IMR-90 (cell line): ENCODE measurements at regions not wholly inside any gene's neighbourhood (a gene's known extent, or its start where the extent isn't known, plus 50 kb on each side); places are given as distances from the start of the nearest gene placed in this dataset.

ENCODE experiments used
- ATAC-seq: fragments of 200-7000 bp; cut with Tn5 transposase; 2 replicates; pipeline ENCODE4 v1.9.1; 2020; ENCODE audit warnings: low read depth, mild to moderate bottlenecking, moderate library complexity
- BruUV-seq: library from RNA; stranded (reverse); fragments of 400-500 nt; replicated peaks from 2 replicates; lab custom pipeline; 2021; lab: Mats Ljungman, UMichigan
- CTCF ChIA-PET: fragments of 300-600 bp; formaldehyde crosslinking; extraction: SDS; loops from one replicate; lab custom pipeline; 2021; ENCODE audit warnings: antibody characterized with exemption; lab: Yijun Ruan, JAX
- POLR2A ChIA-PET: fragments of 300-600 bp; sonication (Branson Sonifier 250); formaldehyde crosslinking; loops from one replicate; lab custom pipeline; 2022; ENCODE audit warnings: antibody characterized with exemption; ENCODE audit not compliant: unreplicated experiment; lab: Charles Lee
- DNase-seq: peaks from one replicate; pipeline ENCODE4 v3.0.0; 2013
- H2AFZ ChIP-seq: replicated peaks from 2 replicates; pipeline ENCODE3; 2013; ENCODE audit warnings: low read length, mild to moderate bottlenecking; ENCODE audit not compliant: poor library complexity
- H2AK5ac ChIP-seq: 2 replicates; pipeline ENCODE4 v1.6.1; 2013; ENCODE audit warnings: low read depth, low read length, inconsistent platforms
- H2AK9ac ChIP-seq: replicated peaks from 2 replicates; pipeline ENCODE3; 2013; ENCODE audit warnings: mild to moderate bottlenecking, low read depth, low read length, moderate library complexity; ENCODE audit not compliant: poor library complexity
- H2BK120ac ChIP-seq: 2 replicates; pipeline ENCODE4 v1.6.1; 2013; ENCODE audit warnings: low read depth, low read length, inconsistent platforms
- H2BK15ac ChIP-seq: 3 replicates; pipeline ENCODE4 v1.6.1; 2013; ENCODE audit warnings: low read depth, low read length, inconsistent platforms
- H2BK20ac ChIP-seq: 2 replicates; pipeline ENCODE4 v1.6.1; 2013; ENCODE audit warnings: low read depth, mild to moderate bottlenecking, inconsistent platforms, low read length, moderate library complexity
- H2BK5ac ChIP-seq: 2 replicates; pipeline ENCODE4 v1.6.1; 2013; ENCODE audit warnings: mild to moderate bottlenecking, low read depth, low read length, inconsistent platforms; ENCODE audit not compliant: poor library complexity, severe bottlenecking
- H3K14ac ChIP-seq: replicated peaks from 2 replicates; pipeline ENCODE4 v1.6.1; 2013; ENCODE audit warnings: low read depth, low read length, inconsistent platforms
- H3K18ac ChIP-seq: 2 replicates; pipeline ENCODE4 v1.6.1; 2013; ENCODE audit warnings: low read depth, low read length, control low read depth
- H3K23ac ChIP-seq: 2 replicates; pipeline ENCODE4 v1.6.1; 2013; ENCODE audit warnings: low read depth, low read length, inconsistent platforms
- H3K27ac ChIP-seq: 2 replicates; pipeline ENCODE4 v1.5.1; 2013; ENCODE audit warnings: mild to moderate bottlenecking, control low read depth, low read length; ENCODE audit not compliant: insufficient read depth
- H3K27me3 ChIP-seq: 2 replicates; pipeline ENCODE4 v1.6.1; 2013; ENCODE audit warnings: low read length; ENCODE audit not compliant: control insufficient read depth, insufficient read depth
- H3K36me3 ChIP-seq: 2 replicates; pipeline ENCODE4 v1.6.1; 2013; ENCODE audit warnings: low read length, mixed read lengths; ENCODE audit not compliant: control insufficient read depth, insufficient read depth
- H3K4ac ChIP-seq: 2 replicates; pipeline ENCODE4 v1.6.1; 2013; ENCODE audit warnings: low read depth, low read length, inconsistent platforms
- H3K4me1 ChIP-seq: 2 replicates; pipeline ENCODE4 v1.6.1; 2013; ENCODE audit warnings: low read length, mixed read lengths; ENCODE audit not compliant: control insufficient read depth, insufficient read depth
- H3K4me2 ChIP-seq: 2 replicates; pipeline ENCODE4 v1.6.1; 2013; ENCODE audit warnings: low read depth, mild to moderate bottlenecking, control low read depth, low read length, moderate library complexity
- H3K4me3 ChIP-seq: 2 replicates; pipeline ENCODE4 v1.5.1; 2013; ENCODE audit warnings: low read depth, mild to moderate bottlenecking, control low read depth, low read length, moderate library complexity; ENCODE audit not compliant: insufficient read depth
- H3K56ac ChIP-seq: 2 replicates; pipeline ENCODE4 v1.6.1; 2013; ENCODE audit warnings: low read length, inconsistent platforms; ENCODE audit not compliant: insufficient read depth; ENCODE audit errors: extremely low read depth
- H3K79me1 ChIP-seq, 2 experiments: 2 replicates each; pipeline ENCODE4 v1.6.1; 2013; ENCODE audit warnings: low read length in 2 of 2, inconsistent platforms in 1 of 2, low read depth in 1 of 2
- H3K9ac ChIP-seq: 2 replicates; pipeline ENCODE4 v1.6.1; 2013; ENCODE audit warnings: low read depth, low read length, control low read depth
- H3K9me1 ChIP-seq: 2 replicates; pipeline ENCODE4 v1.6.1; 2013; ENCODE audit warnings: low read length, inconsistent platforms; ENCODE audit not compliant: insufficient read depth
- H3K9me3 ChIP-seq: 2 replicates; pipeline ENCODE4 v1.6.1; 2013; ENCODE audit warnings: low read length; ENCODE audit not compliant: control insufficient read depth, insufficient read depth
- H4K20me1 ChIP-seq: 2 replicates; pipeline ENCODE4 v1.6.1; 2013; ENCODE audit warnings: low read length, inconsistent platforms; ENCODE audit not compliant: insufficient read depth
- H4K5ac ChIP-seq: 2 replicates; pipeline ENCODE4 v1.6.1; 2013; ENCODE audit warnings: mild to moderate bottlenecking, low read depth, low read length, control low read depth
- H4K8ac ChIP-seq, 2 experiments: 2 replicates each; pipeline ENCODE4 v1.6.1; 2013; ENCODE audit warnings: low read depth in 2 of 2, low read length in 2 of 2, control low read depth in 1 of 2, inconsistent platforms in 1 of 2
- H4K91ac ChIP-seq: 2 replicates; pipeline ENCODE4 v1.6.1; 2013; ENCODE audit warnings: low read depth, low read length, inconsistent platforms; ENCODE audit not compliant: insufficient read depth
- RCOR1 ChIP-seq: IDR thresholded peaks from 2 replicates; pipeline ENCODE4 v1.6.1; 2012; ENCODE audit warnings: mild to moderate bottlenecking, low read length, improper control_type of control experiment; ENCODE audit not compliant: insufficient replicate concordance
- WGBS, 2 experiments: methylation state at CpG; one replicate each; pipeline versions ENCODE4 v1.1.5 to v1.1.7; 2013; ENCODE audit warnings: missing lambda C conversion rate in 2 of 2; ENCODE audit not compliant: insufficient read length in 1 of 2; ENCODE audit errors: extremely low coverage in 2 of 2; 5-methylcytosine and 5-hydroxymethylcytosine counted together
- dilution Hi-C: fragments of 300-500 bp; cut with HindIII; formaldehyde crosslinking; loops from one replicate; pipeline ENCODE4 v1.14.3; 2018; ENCODE audit warnings: low sequenced_read_pairs; ENCODE audit not compliant: unreplicated experiment
- in situ Hi-C: fragments of 300-500 bp; cut with MboI; formaldehyde crosslinking; loops from 3 replicates; pipeline ENCODE4 v1.14.3; 2019; ENCODE audit warnings: low sequenced_read_pairs, inconsistent platforms, mixed read lengths
- intact Hi-C: fragments of 100-400 bp; cut with micrococcal nuclease; formaldehyde crosslinking; loops from 2 replicates; pipeline ENCODE4 v1.10.0; 2022

DNA sequence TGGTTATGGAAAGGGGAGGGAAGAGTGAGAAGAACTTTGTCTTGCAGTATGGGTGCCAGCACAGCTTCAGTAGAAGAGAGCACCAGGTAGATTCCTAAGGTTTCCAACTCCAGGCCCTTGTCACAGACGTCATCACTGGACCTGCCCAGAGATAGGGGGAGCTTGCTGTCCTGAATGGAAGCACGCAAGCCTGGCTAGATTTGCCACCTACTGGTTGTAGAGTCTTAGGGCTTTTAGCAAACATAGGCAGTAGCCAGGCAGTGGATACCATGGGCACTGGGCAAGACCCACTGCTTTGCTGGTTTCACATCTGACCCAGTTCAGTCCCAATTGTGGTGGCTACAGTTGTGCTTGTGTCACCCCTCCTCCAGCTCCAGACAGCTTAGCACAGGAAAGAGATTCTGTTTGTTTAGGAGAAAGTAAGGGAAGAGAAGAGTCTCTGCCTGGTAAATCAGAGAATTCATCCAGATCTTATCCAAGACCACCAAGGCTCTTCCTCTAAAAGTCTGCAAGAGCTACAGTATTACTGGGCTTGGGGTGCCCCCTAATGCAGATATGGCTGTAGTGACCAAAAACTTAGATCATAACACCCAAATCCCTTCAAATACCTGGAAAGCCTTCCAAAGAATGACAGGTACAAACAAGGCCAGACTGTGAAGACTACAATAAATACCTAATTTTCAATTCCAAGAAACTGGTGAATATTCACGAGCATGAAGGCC lies 158.9 kb downstream of the HINT1 start:
- no peaks in the 10 kb centered on the region for H3K27me3 ChIP-seq
- CTCF ChIA-PET: no interaction called here
- no peak overlapping the region for H4K8ac ChIP-seq
- no peak overlapping the region for H2AK5ac ChIP-seq
- no peaks in the 10 kb centered on the region for H3K36me3 ChIP-seq
- no peak overlapping the region for H4K91ac ChIP-seq
- no peak overlapping the region for H3K14ac ChIP-seq
- no peak overlapping the region for H3K23ac ChIP-seq
- in situ Hi-C loops (no loop called here), intact Hi-C loops (no loop called here), dilution Hi-C loops (no loop called here)
- BruUV-seq: no TSS peak
- no peak overlapping the region for H3K18ac ChIP-seq
- H2BK15ac ChIP-seq: no peak overlapping the region
- no peak overlapping the region for H2BK5ac ChIP-seq
- no peak overlapping the region for H2AFZ ChIP-seq
- H3K4me3 ChIP-seq: no peak overlapping the region
- peaks cover 5% of the 10 kb centered on the region; the same call in 1 of the 2 replicates for H3K9me3 ChIP-seq
- no peak overlapping the region for H3K56ac ChIP-seq
- H3K27ac ChIP-seq: no peak overlapping the region
- H3K4me1 ChIP-seq: no peaks in the 10 kb centered on the region
- no peaks in the 10 kb centered on the region for H3K79me1 ChIP-seq
- H4K5ac ChIP-seq: no peak overlapping the region
- 33% methylated on average over 1 of the region's 3 CpGs; no CpG with 5 or more reads in 1 of the 2 experiments for WGBS, 2 experiments
- no peaks in the 10 kb centered on the region for H4K20me1 ChIP-seq
- H3K9me1 ChIP-seq: no peaks in the 10 kb centered on the region
- H3K4ac ChIP-seq: no peak overlapping the region
- TF ChIP-seq RCOR1: no peak
- no peak overlapping the region for H3K4me2 ChIP-seq
- ATAC-seq (no peak), DNase-seq (no peak)
- no peak overlapping the region for H3K9ac ChIP-seq
- no peak overlapping the region for H2BK120ac ChIP-seq
- no peak overlapping the region for H2BK20ac ChIP-seq
- POLR2A ChIA-PET: no interaction called here
- H2AK9ac ChIP-seq: no peak overlapping the region
